SK-N-MC (cell line): ENCODE measurements at regions not wholly inside any gene's neighbourhood (a gene's known extent, or its start where the extent isn't known, plus 50 kb on each side); places are given as distances from the start of the nearest gene placed in this dataset.

ENCODE experiments used
- DNase-seq: peaks from one replicate; pipeline ENCODE4 v3.0.0-alpha.2; 2011; ENCODE audit warnings: low read depth, low spot score
- H3K27ac ChIP-seq: fragments of 200-600 bp; sonication (generic); 2 replicates; pipeline ENCODE4 v1.5.1; 2016; ENCODE audit warnings: mixed run types
- H3K36me3 ChIP-seq: fragments of 200-600 bp; sonication (generic); 2 replicates; pipeline ENCODE4 v1.6.1; 2017; ENCODE audit warnings: antibody characterized with exemption, low read length, mixed read lengths; ENCODE audit not compliant: insufficient read depth
- H3K4me3 ChIP-seq: fragments of 200-600 bp; sonication (generic); 2 replicates; pipeline ENCODE4 v1.5.1; 2016
- H3K9ac ChIP-seq: fragments of 200-600 bp; sonication (generic); 2 replicates; pipeline ENCODE4 v1.8.0; 2017; ENCODE audit warnings: mixed run types, mixed read lengths; ENCODE audit not compliant: insufficient read length
- H3K9me3 ChIP-seq: fragments of 200-600 bp; sonication (generic); 2 replicates; pipeline ENCODE4 v1.6.1; 2017; ENCODE audit warnings: low read depth, mild to moderate bottlenecking, antibody characterized with exemption, low read length, moderate library complexity, mixed read lengths
- EZH2 ChIP-seq: fragments of 200-600 bp; sonication (generic); IDR thresholded peaks from one replicate; pipeline ENCODE4 v1.6.1; 2017; ENCODE audit warnings: antibody characterized with exemption
- FOXP2 ChIP-seq: optimal IDR thresholded peaks from 2 replicates; pipeline ENCODE3; 2011; ENCODE audit warnings: mild to moderate bottlenecking, moderate library complexity; ENCODE audit not compliant: insufficient read depth; ENCODE audit errors: extremely low read length, control extremely low read depth
- POLR2AphosphoS5 ChIP-seq: IDR thresholded peaks from 2 replicates; pipeline ENCODE4 v1.6.1; 2012; ENCODE audit warnings: mild to moderate bottlenecking, low read depth, low read length, borderline replicate concordance

GRCh38 chr10:9858816-9859215, 1158.9 kb upstream of the CELF2 start:
- no peaks in the 10 kb centered on the region for H3K9me3 ChIP-seq
- no peaks in the 10 kb centered on the region for H3K36me3 ChIP-seq
- H3K4me3 ChIP-seq = no peak overlapping the region
- H3K27ac ChIP-seq = no peak overlapping the region
- DNase-seq = no peak
- H3K9ac ChIP-seq = no peak overlapping the region
- TF ChIP-seq EZH2 (no peak), FOXP2 (no peak), POLR2AphosphoS5 (no peak)

- Histone ChIP-seq H3K36me3 (no peaks in the 10 kb centered on the region), H3K9ac (no peak overlapping the region), H3K4me3 (no peak overlapping the region), H3K27ac (no peak overlapping the region), H3K9me3 (no peaks in the 10 kb centered on the region)
- no peak for TF ChIP-seq FOXP2
- TF ChIP-seq EZH2 = no peak
- TF ChIP-seq POLR2AphosphoS5 = no peak
- no peak for DNase-seq
These were observed 1157.6 kb upstream of the CELF2 start for GRCh38 chr10:9860045-9860444.

- TF ChIP-seq EZH2 (no peak), FOXP2 (no peak), POLR2AphosphoS5 (no peak)
- no peaks in the 10 kb centered on the region for H3K9me3 ChIP-seq
- H3K9ac ChIP-seq = no peak overlapping the region
- no peak overlapping the region for H3K4me3 ChIP-seq
- DNase-seq = no peak
- H3K36me3 ChIP-seq = no peaks in the 10 kb centered on the region
- no peak overlapping the region for H3K27ac ChIP-seq
These were observed 1154.0 kb upstream of the CELF2 start for GRCh38 chr10:9863559-9864121.

GRCh38 chr10:9868499-9868898, 1149.2 kb upstream of the CELF2 start:
- no peak for DNase-seq
- no peak overlapping the region for H3K9ac ChIP-seq
- TF ChIP-seq FOXP2 = no peak
- no peak overlapping the region for H3K4me3 ChIP-seq
- no peak overlapping the region for H3K27ac ChIP-seq
- H3K9me3 ChIP-seq = no peaks in the 10 kb centered on the region
- H3K36me3 ChIP-seq = no peaks in the 10 kb centered on the region

- Histone ChIP-seq H3K27ac (no peak overlapping the region), H3K9me3 (no peaks in the 10 kb centered on the region), H3K4me3 (no peak overlapping the region), H3K36me3 (no peaks in the 10 kb centered on the region), H3K9ac (no peak overlapping the region)
- DNase-seq = no peak
- no peak for TF ChIP-seq EZH2
- TF ChIP-seq POLR2AphosphoS5 = no peak
- no peak for TF ChIP-seq FOXP2
These were observed 1148.5 kb upstream of the CELF2 start for GRCh38 chr10:9869205-9869604.

- H3K27ac ChIP-seq = no peak overlapping the region
- no peaks in the 10 kb centered on the region for H3K36me3 ChIP-seq
- no peak overlapping the region for H3K4me3 ChIP-seq
- no peak for DNase-seq
- TF ChIP-seq FOXP2 (no peak), POLR2AphosphoS5 (no peak), EZH2 (no peak)
- no peak overlapping the region for H3K9ac ChIP-seq
- no peaks in the 10 kb centered on the region for H3K9me3 ChIP-seq
These were observed 1148.0 kb upstream of the CELF2 start for GRCh38 chr10:9869606-9870176.

- H3K4me3 ChIP-seq = no peak overlapping the region
- TF ChIP-seq FOXP2 (no peak), POLR2AphosphoS5 (no peak), EZH2 (no peak)
- H3K9ac ChIP-seq = no peak overlapping the region
- H3K36me3 ChIP-seq = no peaks in the 10 kb centered on the region
- no peaks in the 10 kb centered on the region for H3K9me3 ChIP-seq
- no peak for DNase-seq
- no peak overlapping the region for H3K27ac ChIP-seq
These were observed 1142.3 kb upstream of the CELF2 start for GRCh38 chr10:9875353-9875752.

- TF ChIP-seq POLR2AphosphoS5 = no peak
- TF ChIP-seq EZH2 = no peak
- no peak for TF ChIP-seq FOXP2
- Histone ChIP-seq H3K27ac (no peak overlapping the region), H3K36me3 (no peaks in the 10 kb centered on the region), H3K9me3 (no peaks in the 10 kb centered on the region), H3K4me3 (no peak overlapping the region), H3K9ac (no peak overlapping the region)
- DNase-seq = no peak
These were observed 1139.7 kb upstream of the CELF2 start for GRCh38 chr10:9877978-9878377.

- no peaks in the 10 kb centered on the region for H3K36me3 ChIP-seq
- no peak for TF ChIP-seq EZH2
- TF ChIP-seq FOXP2 = no peak
- no peak for TF ChIP-seq POLR2AphosphoS5
- H3K27ac ChIP-seq = no peak overlapping the region
- no peak overlapping the region for H3K9ac ChIP-seq
- no peaks in the 10 kb centered on the region for H3K9me3 ChIP-seq
- H3K4me3 ChIP-seq = no peak overlapping the region
- no peak for DNase-seq
These were observed 1139.3 kb upstream of the CELF2 start for GRCh38 chr10:9878383-9878782.
